ENCODE measurements at regions not wholly inside any gene's neighbourhood (a gene's known extent, or its start where the extent isn't known, plus 50 kb on each side); places are given as distances from the start of the nearest gene placed in this dataset.

GRCh38 chr13:100810481-100810880, 135.9 kb upstream of the TMTC4 start:
- no peak for DNase-seq (ENCODE audit: low read depth in 1 of 2, low spot score in 1 of 2)
- Histone ChIP-seq H3K27ac (no peak overlapping the region), H3K27me3 (peaks cover 60% of the 10 kb centered on the region), H3K36me3 (no peaks in the 10 kb centered on the region), H3K4me1 (ENCODE audit: low read depth) (peaks cover 8% of the 10 kb centered on the region), H3K9me3 (ENCODE audit: low read depth) (no peaks in the 10 kb centered on the region), H3K4me3 (no peak overlapping the region)
- TF ChIP-seq CTCF (IDR thresholded peaks at IDR 0.05; ENCODE audit: low read depth, low read length), result no peak

- Histone ChIP-seq H3K27ac (no peak overlapping the region), H3K27me3 (peaks cover 60% of the 10 kb centered on the region), H3K4me3 (no peak overlapping the region), H3K36me3 (no peaks in the 10 kb centered on the region), H3K4me1 (ENCODE audit: low read depth) (peaks cover 8% of the 10 kb centered on the region), H3K9me3 (ENCODE audit: low read depth) (no peaks in the 10 kb centered on the region)
- TF ChIP-seq CTCF (IDR thresholded peaks at IDR 0.05; ENCODE audit: low read depth, low read length), result no peak
- DNase-seq (ENCODE audit: low read depth in 1 of 2, low spot score in 1 of 2), result no peak
Measured at GRCh38 chr13:100809856-100810255, 135.3 kb upstream of the TMTC4 start.

DNA sequence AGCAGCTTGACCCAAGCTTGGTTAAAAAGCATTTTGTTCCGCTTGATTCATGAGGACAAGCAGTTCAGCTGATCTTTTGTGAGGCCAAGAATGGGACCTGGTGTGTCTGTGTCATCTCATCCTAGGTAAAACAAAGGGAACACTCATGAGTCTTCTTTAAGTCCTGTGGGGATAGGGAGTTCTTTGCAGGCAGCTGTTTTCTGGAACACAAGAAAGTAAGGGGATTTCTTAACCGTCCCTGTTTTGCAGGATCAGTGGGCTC, 134.5 kb upstream of the TMTC4 start:
- Histone ChIP-seq H3K4me3 (no peak overlapping the region), H3K36me3 (no peaks in the 10 kb centered on the region)

DNA sequence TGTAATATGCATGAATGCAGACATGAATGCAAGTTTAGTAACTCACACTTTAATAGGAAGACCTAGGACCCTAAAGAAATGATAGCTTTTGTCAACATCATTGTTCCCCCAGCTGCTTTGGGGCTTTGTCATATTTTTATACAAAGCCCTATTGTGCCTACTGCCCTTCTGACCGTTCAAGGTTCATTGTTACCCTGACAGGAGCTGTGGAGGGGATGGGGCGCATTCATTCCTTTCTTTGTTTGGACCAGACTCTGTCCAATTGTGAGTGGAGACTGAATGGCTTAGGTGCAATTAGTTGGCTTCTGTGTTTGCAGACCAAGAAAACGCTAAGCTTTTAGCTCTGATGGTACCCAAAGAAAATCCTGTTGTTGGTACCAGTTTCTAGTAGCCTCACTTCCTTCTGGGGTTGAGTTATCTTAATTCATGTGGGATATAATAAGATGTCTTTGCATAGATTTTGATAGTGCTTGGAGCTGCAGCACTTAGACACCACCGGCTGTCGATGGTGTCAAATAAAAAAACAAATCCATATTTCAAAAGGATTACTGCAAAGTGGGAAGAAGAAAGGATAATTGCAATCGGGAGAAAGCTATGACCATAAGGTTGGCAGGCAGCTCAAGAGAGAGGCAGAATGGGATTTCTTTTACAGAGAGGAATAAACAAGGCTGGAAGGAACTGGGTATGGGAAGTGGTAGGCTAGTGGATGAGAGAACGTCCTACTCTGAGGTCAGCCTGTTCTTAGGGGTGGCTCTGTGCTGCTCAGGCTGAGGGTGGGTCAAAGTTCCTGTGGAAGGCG, 133.9 kb upstream of the TMTC4 start:
- no peak for TF ChIP-seq CTCF (IDR thresholded peaks at IDR 0.05; ENCODE audit: low read depth, low read length)
- H3K27ac ChIP-seq, result no peak overlapping the region
- H3K36me3 ChIP-seq, result no peaks in the 10 kb centered on the region
- H3K4me1 ChIP-seq (ENCODE audit: low read depth), result peaks cover 8% of the 10 kb centered on the region
- H3K4me3 ChIP-seq, result no peak overlapping the region
- H3K27me3 ChIP-seq, result peaks cover 60% of the 10 kb centered on the region
- no peak for DNase-seq (ENCODE audit: low read depth in 1 of 2, low spot score in 1 of 2)
- H3K9me3 ChIP-seq (ENCODE audit: low read depth), result no peaks in the 10 kb centered on the region

More for the DNA sequence above, 134.5 kb upstream of the TMTC4 start:
- Histone ChIP-seq H3K27me3 (peaks cover 60% of the 10 kb centered on the region), H3K27ac (no peak overlapping the region), H3K4me1 (ENCODE audit: low read depth) (peaks cover 8% of the 10 kb centered on the region), H3K9me3 (ENCODE audit: low read depth) (no peaks in the 10 kb centered on the region)
- no peak for DNase-seq (ENCODE audit: low read depth in 1 of 2, low spot score in 1 of 2)
- TF ChIP-seq CTCF (IDR thresholded peaks at IDR 0.05; ENCODE audit: low read depth, low read length), result no peak

- no peak for DNase-seq (ENCODE audit: low read depth in 1 of 2, low spot score in 1 of 2)
- H3K9me3 ChIP-seq (ENCODE audit: low read depth), result no peaks in the 10 kb centered on the region
- no peak overlapping the region for H3K4me3 ChIP-seq
- no peak for TF ChIP-seq CTCF (IDR thresholded peaks at IDR 0.05; ENCODE audit: low read depth, low read length)
- H3K36me3 ChIP-seq, result no peaks in the 10 kb centered on the region
- H3K27me3 ChIP-seq, result peaks cover 29% of the 10 kb centered on the region
- peaks cover 10% of the 10 kb centered on the region for H3K4me1 ChIP-seq (ENCODE audit: low read depth)
- H3K27ac ChIP-seq, result no peak overlapping the region
Measured at GRCh38 chr13:100803091-100803490, 128.5 kb upstream of the TMTC4 start.
